ENCODE measurements at regions not wholly inside any gene's neighbourhood (a gene's known extent, or its start where the extent isn't known, plus 50 kb on each side); places are given as distances from the start of the nearest gene placed in this dataset.

- POLR2A ChIA-PET, result no interaction called here
- Histone ChIP-seq H3K27me3 (ENCODE audit: insufficient read depth) (no peaks in the 10 kb centered on the region), H3K9me2 (no peaks in the 10 kb centered on the region), H3K4me3 (ENCODE audit: low read depth in 2 of 2, low read length in 1 of 2) (no peak overlapping the region), H3K9ac (no peak overlapping the region), H4K20me1 (ENCODE audit: insufficient read depth) (no peaks in the 10 kb centered on the region), H3K27ac (ENCODE audit: low read depth in 2 of 2, low read length in 1 of 2) (no peak overlapping the region), H3K79me2 (ENCODE audit: insufficient read depth) (no peaks in the 10 kb centered on the region), H2AFZ (ENCODE audit: low read depth) (no peak overlapping the region), H3K9me3 (no peaks in the 10 kb centered on the region), H3F3A (replicated peaks; ENCODE audit: insufficient read depth) (peaks cover 4% of the 10 kb centered on the region), H3K4me1 (ENCODE audit: control insufficient read depth in 1 of 2, insufficient read depth in 2 of 2, low read depth in 1 of 2, low read length in 1 of 2) (no peaks in the 10 kb centered on the region), H3K4me2 (no peak overlapping the region), H3K36me3 (replicated peaks in 1 of 2; ENCODE audit: control insufficient read depth in 1 of 2, insufficient read depth in 2 of 2, low read length in 1 of 2) (no peaks in the 10 kb centered on the region)
- DNase-seq, result no peak
- CTCF ChIA-PET, result no interaction called here
- 33% methylated on average over 2 of the region's 6 CpGs for WGBS (ENCODE audit: low lambda C conversion rate)
- TF ChIP-seq TEAD4 (IDR thresholded peaks at IDR 0.05; ENCODE audit: borderline replicate concordance, insufficient read depth) (no peak), IRF3 (IDR thresholded peaks at IDR 0.05; ENCODE audit: low read depth, low read length) (no peak), RXRA (IDR thresholded peaks at IDR 0.05; ENCODE audit: borderline replicate concordance, low read depth) (no peak), GABPA (IDR thresholded peaks at IDR 0.05; ENCODE audit: low read depth) (no peak), MEF2A (IDR thresholded peaks at IDR 0.05; ENCODE audit: borderline replicate concordance, low read depth) (no peak), MXI1 (IDR thresholded peaks at IDR 0.05; ENCODE audit: low read depth, low read length) (no peak), EZH2phosphoT487 (IDR thresholded peaks at IDR 0.05; ENCODE audit: borderline replicate concordance, low read depth) (no peak), NFIC (IDR thresholded peaks at IDR 0.05; ENCODE audit: borderline replicate concordance) (no peak), PBX3 (IDR thresholded peaks at IDR 0.05) (no peak), JUND (IDR thresholded peaks at IDR 0.05) (no peak)
These were observed 552.1 kb upstream of the CDH9 start for GRCh38 chr5:27590503-27590902.

- H3K27me3 ChIP-seq (ENCODE audit: insufficient read depth), result no peaks in the 10 kb centered on the region
- no peak overlapping the region for H2AFZ ChIP-seq (ENCODE audit: low read depth)
- no peaks in the 10 kb centered on the region for H3K79me2 ChIP-seq (ENCODE audit: insufficient read depth)
- H3K9ac ChIP-seq, result no peak overlapping the region
- H4K20me1 ChIP-seq (ENCODE audit: insufficient read depth), result no peaks in the 10 kb centered on the region
- H3K4me3 ChIP-seq (ENCODE audit: low read depth in 2 of 2, low read length in 1 of 2), result no peak overlapping the region
- POLR2A ChIA-PET, result no interaction called here
- H3K27ac ChIP-seq (ENCODE audit: low read depth in 2 of 2, low read length in 1 of 2), result no peak overlapping the region
- CTCF ChIA-PET, result interaction anchor here (1.3 kb wide), 1 partner anchor 12 kb away, joined by 5 read pairs; no protein-coding TSS in a partner anchor
- H3F3A ChIP-seq (replicated peaks; ENCODE audit: insufficient read depth), result no peaks in the 10 kb centered on the region
- H3K36me3 ChIP-seq (replicated peaks in 1 of 2; ENCODE audit: control insufficient read depth in 1 of 2, insufficient read depth in 2 of 2, low read length in 1 of 2), result no peaks in the 10 kb centered on the region
- H3K4me2 ChIP-seq, result no peak overlapping the region
- no peak for DNase-seq
- H3K9me2 ChIP-seq, result no peaks in the 10 kb centered on the region
- TF ChIP-seq ZBTB33 (IDR thresholded peaks at IDR 0.05; ENCODE audit: borderline replicate concordance, low read depth), result no peak
- TF ChIP-seq CTCF (IDR thresholded peaks at IDR 0.05), result no peak
- TF ChIP-seq GABPA (IDR thresholded peaks at IDR 0.05; ENCODE audit: low read depth), result no peak
- no peak for TF ChIP-seq ELF1 (IDR thresholded peaks at IDR 0.05)
- TF ChIP-seq FOXM1 (IDR thresholded peaks at IDR 0.05; ENCODE audit: low read depth), result no peak
- TF ChIP-seq SMC3 (IDR thresholded peaks at IDR 0.05; ENCODE audit: low read depth, low read length), result no peak
- no peak for TF ChIP-seq RXRA (IDR thresholded peaks at IDR 0.05; ENCODE audit: borderline replicate concordance, low read depth)
- TF ChIP-seq EP300 (IDR thresholded peaks at IDR 0.05; ENCODE audit: borderline replicate concordance in 1 of 2, low read depth in 1 of 2, low read length in 1 of 2), result no peak
- no peak for TF ChIP-seq YY1 (IDR thresholded peaks at IDR 0.05; ENCODE audit: low read depth)
- TF ChIP-seq CHD2 (IDR thresholded peaks at IDR 0.05; ENCODE audit: low read length, partially characterized antibody), result no peak
- TF ChIP-seq USF2 (IDR thresholded peaks at IDR 0.05; ENCODE audit: borderline replicate concordance, low read depth, low read length), result no peak
- H3K9me3 ChIP-seq, result no peaks in the 10 kb centered on the region
- H3K4me1 ChIP-seq (ENCODE audit: control insufficient read depth in 1 of 2, insufficient read depth in 2 of 2, low read depth in 1 of 2, low read length in 1 of 2), result no peaks in the 10 kb centered on the region
These were observed 539.9 kb upstream of the CDH9 start for GRCh38 chr5:27578279-27578678.

Data from SK-N-SH (cell line).